HepG2 (cell line): ENCODE measurements at regions not wholly inside any gene's neighbourhood (a gene's known extent, or its start where the extent isn't known, plus 50 kb on each side); places are given as distances from the start of the nearest gene placed in this dataset.

ENCODE experiments used
- ATAC-seq: fragments of 200-7000 bp; cut with Tn5 transposase; 3 replicates; pipeline ENCODE4 v1.9.1; 2020; ENCODE audit warnings: mild to moderate bottlenecking, moderate library complexity
- BruUV-seq: library from RNA; stranded (reverse); fragments of 400-500 nt; replicated peaks from 2 replicates; lab custom pipeline; 2021; lab: Mats Ljungman, UMichigan
- CTCF ChIA-PET: fragments of 300-600 bp; formaldehyde crosslinking; extraction: SDS; loops from one replicate; lab custom pipeline; 2021; ENCODE audit warnings: low total read pairs, inconsistent platforms, low intra/inter-chr PET ratio; lab: Yijun Ruan, JAX
- POLR2A ChIA-PET: fragments of 350-600 bp; sonication (Branson Sonifier 250); formaldehyde crosslinking; loops from one replicate; lab custom pipeline; 2020; ENCODE audit warnings: antibody characterized with exemption, inconsistent platforms; lab: Yijun Ruan, JAX
- DNase-seq: peaks from one replicate; pipeline ENCODE4 v3.0.0-alpha.2; 2015; ENCODE audit warnings: low spot score
- FAIRE-seq: peaks from 3 replicates; lab custom pipeline; 2011; peaks lifted over from hg19 to GRCh38; lab: Jason Lieb, UNC
- H2AFZ ChIP-seq: one replicate; pipeline ENCODE4 v1.6.1; 2011; ENCODE audit warnings: low read length, inconsistent platforms
- H3K27ac ChIP-seq: fragments of 300-600 bp; 3 replicates; pipeline ENCODE4 v1.8.0; 2011; ENCODE audit warnings: mixed run types, mild to moderate bottlenecking, mixed read lengths, low read length, inconsistent platforms; ENCODE audit not compliant: insufficient read depth; ENCODE audit errors: extremely low read length
- H3K27me3 ChIP-seq, 2 experiments: fragments of 200-600 bp in 1 of 2; 2 replicates in 1 of 2; 3 replicates in 1 of 2; pipeline versions ENCODE4 v1.6.0 to v1.8.0; 2011; ENCODE audit warnings: low read length in 2 of 2, mild to moderate bottlenecking in 2 of 2, moderate library complexity in 2 of 2, inconsistent platforms in 1 of 2; ENCODE audit not compliant: insufficient read depth in 2 of 2, control insufficient read depth in 1 of 2
- H3K36me3 ChIP-seq, 2 experiments: fragments of 200-600 bp in 1 of 2; replicated peaks in 1 of 2; 2 replicates in 1 of 2; 3 replicates in 1 of 2; pipeline versions ENCODE4 v1.5.1 to v1.8.0; 2011; ENCODE audit warnings: low read length in 2 of 2, inconsistent platforms in 1 of 2; ENCODE audit not compliant: insufficient read depth in 2 of 2, control insufficient read depth in 1 of 2
- H3K4me1 ChIP-seq: 2 replicates; pipeline ENCODE4 v1.5.1; 2012; ENCODE audit warnings: low read length, inconsistent platforms; ENCODE audit not compliant: insufficient read depth
- H3K4me2 ChIP-seq: 2 replicates; pipeline ENCODE4 v1.6.0; 2011; ENCODE audit warnings: low read depth, low read length, inconsistent platforms
- H3K4me3 ChIP-seq, 3 experiments: fragments of 200-600 bp in 1 of 3; sonication (generic), shearing (Covaris generic) in 1 of 3; replicated peaks in 1 of 3; 2 replicates each; pipeline ENCODE4 v1.5.1; 2011 to 2016; ENCODE audit warnings: low read length in 3 of 3, inconsistent platforms in 2 of 3, low read depth in 2 of 3, mild to moderate bottlenecking in 2 of 3, control low read depth in 1 of 3, mixed read lengths in 1 of 3; ENCODE audit not compliant: insufficient read depth in 1 of 3
- H3K79me2 ChIP-seq: one replicate; pipeline ENCODE4 v1.6.1; 2011; ENCODE audit warnings: low read length, inconsistent platforms; ENCODE audit not compliant: insufficient read depth
- H3K9ac ChIP-seq: 2 replicates; pipeline ENCODE4 v1.6.0; 2011; ENCODE audit warnings: mild to moderate bottlenecking, low read depth, low read length, inconsistent platforms; ENCODE audit not compliant: insufficient read depth
- H3K9me3 ChIP-seq: 2 replicates; pipeline ENCODE4 v1.5.1; 2012; ENCODE audit warnings: mild to moderate bottlenecking, low read length
- H4K20me1 ChIP-seq: 2 replicates; pipeline ENCODE4 v1.6.0; 2011; ENCODE audit warnings: inconsistent platforms, mild to moderate bottlenecking, low read length, moderate library complexity; ENCODE audit not compliant: insufficient read depth
- IRX3 ChIP-seq: sonication (generic); formaldehyde crosslinking; IDR thresholded peaks from 2 replicates; pipeline ENCODE4 v1.8.1; 2023; ENCODE audit warnings: mild to moderate bottlenecking, low read depth, missing genetic modification reagents, borderline replicate concordance
- NR2C2 ChIP-seq: sonication (generic); formaldehyde crosslinking; IDR thresholded peaks from 2 replicates; pipeline ENCODE4 v1.4.0; 2020; ENCODE audit warnings: missing genetic modification reagents, mild to moderate bottlenecking, moderate library complexity, borderline replicate concordance
- RFX5 ChIP-seq: IDR thresholded peaks from 2 replicates; pipeline ENCODE4 v1.6.1; 2011; ENCODE audit warnings: low read depth, low read length, improper control_type of control experiment
- ZNF616 ChIP-seq: sonication (generic); formaldehyde crosslinking; IDR thresholded peaks from 2 replicates; pipeline ENCODE4 v1.5.0; 2020; ENCODE audit warnings: low read depth, mild to moderate bottlenecking, missing genetic modification reagents
- in situ Hi-C: cut with HindIII; loops from 2 replicates; pipeline ENCODE4 v1.10.0; 2017; ENCODE audit warnings: low pct_unique_long_range_greater_than_20kb; ENCODE audit not compliant: extremely low pct_ligation_motif_present
- intact Hi-C: fragments of 100-400 bp; cut with micrococcal nuclease; formaldehyde crosslinking; loops from one replicate; pipeline ENCODE4 v1.10.0; 2022; ENCODE audit not compliant: unreplicated experiment
- TF ChIP-seq, protein P1 (sequence below): sonication (generic); formaldehyde crosslinking; IDR thresholded peaks from 2 replicates; pipeline ENCODE4 v1.5.1; 2020; ENCODE audit warnings: missing genetic modification reagents, mild to moderate bottlenecking, borderline replicate concordance
- TF ChIP-seq, protein P2 (sequence below): sonication (generic); formaldehyde crosslinking; IDR thresholded peaks from 2 replicates; pipeline ENCODE4 v1.4.0; 2020; ENCODE audit warnings: missing genetic modification reagents, borderline replicate concordance
- TF ChIP-seq, protein P3 (sequence below): sonication (generic); formaldehyde crosslinking; IDR thresholded peaks from 2 replicates; pipeline ENCODE4 v1.5.0; 2020; ENCODE audit warnings: missing genetic modification reagents, mild to moderate bottlenecking, borderline replicate concordance
- TF ChIP-seq, protein P4 (sequence below): sonication (generic); formaldehyde crosslinking; conservative IDR thresholded peaks from 2 replicates; pipeline ENCODE4 v1.8.0; 2022; ENCODE audit warnings: mild to moderate bottlenecking, moderate library complexity, missing genetic modification reagents
- TF ChIP-seq, protein P5 (sequence below): sonication (generic); formaldehyde crosslinking; IDR thresholded peaks from 2 replicates; pipeline ENCODE4 v1.5.1; 2020; ENCODE audit warnings: missing genetic modification reagents, mild to moderate bottlenecking, borderline replicate concordance
- TF ChIP-seq, protein P6 (sequence below): sonication (generic); formaldehyde crosslinking; conservative IDR thresholded peaks from 2 replicates; pipeline ENCODE4 v1.4.0; 2020; ENCODE audit warnings: missing genetic modification reagents
- TF ChIP-seq, protein P7 (sequence below): sonication (generic); formaldehyde crosslinking; IDR thresholded peaks from 2 replicates; pipeline ENCODE4 v1.5.0; 2020; ENCODE audit warnings: missing genetic modification reagents

DNA sequence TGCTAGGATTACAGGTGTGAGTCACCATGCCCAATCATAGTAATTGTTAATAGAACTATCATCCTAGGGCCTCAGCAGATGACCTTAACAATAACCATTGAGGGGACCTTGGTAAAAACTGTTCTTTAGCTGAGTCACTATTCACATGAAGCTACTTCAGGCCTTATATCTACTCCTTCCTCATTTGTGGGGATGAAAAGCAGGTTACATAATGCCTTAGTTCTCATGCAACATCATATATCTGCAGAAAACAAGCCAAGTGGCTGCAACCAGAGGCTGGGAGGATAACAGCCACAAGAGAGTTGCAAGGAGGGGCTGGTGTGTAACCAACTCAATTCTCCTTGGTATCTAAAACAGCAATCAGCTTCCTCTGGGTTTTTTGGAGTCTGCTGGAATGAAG lies 445.4 kb downstream of the NBAS start:
- no peak for DNase-seq
- FAIRE-seq: no peak
- H3K4me2 ChIP-seq: no peak overlapping the region
- BruUV-seq: no TSS peak
- ATAC-seq: no peak
- H3K4me1 ChIP-seq: no peaks in the 10 kb centered on the region
- in situ Hi-C loops: no loop called here
- H3K9me3 ChIP-seq: peaks cover 34% of the 10 kb centered on the region
- no peak overlapping the region for H2AFZ ChIP-seq
- no peaks in the 10 kb centered on the region for H4K20me1 ChIP-seq
- CTCF ChIA-PET: no interaction called here
- H3K27me3 ChIP-seq: peaks cover 0 to 13% of the 10 kb centered on the region in 2 experiments; a peak in 1 of 5 replicates
- H3K79me2 ChIP-seq: no peaks in the 10 kb centered on the region
- H3K4me3 ChIP-seq: no peak overlapping the region
- intact Hi-C loops: no loop called here
- H3K9ac ChIP-seq: no peak overlapping the region
- no peaks in the 10 kb centered on the region for H3K36me3 ChIP-seq
- H3K27ac ChIP-seq: no peak overlapping the region
- POLR2A ChIA-PET: no interaction called here
- TF ChIP-seq, protein P1, sequence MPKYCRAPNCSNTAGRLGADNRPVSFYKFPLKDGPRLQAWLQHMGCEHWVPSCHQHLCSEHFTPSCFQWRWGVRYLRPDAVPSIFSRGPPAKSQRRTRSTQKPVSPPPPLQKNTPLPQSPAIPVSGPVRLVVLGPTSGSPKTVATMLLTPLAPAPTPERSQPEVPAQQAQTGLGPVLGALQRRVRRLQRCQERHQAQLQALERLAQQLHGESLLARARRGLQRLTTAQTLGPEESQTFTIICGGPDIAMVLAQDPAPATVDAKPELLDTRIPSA (CRISPR knock-in tag): no peak
- TF ChIP-seq, protein P2, sequence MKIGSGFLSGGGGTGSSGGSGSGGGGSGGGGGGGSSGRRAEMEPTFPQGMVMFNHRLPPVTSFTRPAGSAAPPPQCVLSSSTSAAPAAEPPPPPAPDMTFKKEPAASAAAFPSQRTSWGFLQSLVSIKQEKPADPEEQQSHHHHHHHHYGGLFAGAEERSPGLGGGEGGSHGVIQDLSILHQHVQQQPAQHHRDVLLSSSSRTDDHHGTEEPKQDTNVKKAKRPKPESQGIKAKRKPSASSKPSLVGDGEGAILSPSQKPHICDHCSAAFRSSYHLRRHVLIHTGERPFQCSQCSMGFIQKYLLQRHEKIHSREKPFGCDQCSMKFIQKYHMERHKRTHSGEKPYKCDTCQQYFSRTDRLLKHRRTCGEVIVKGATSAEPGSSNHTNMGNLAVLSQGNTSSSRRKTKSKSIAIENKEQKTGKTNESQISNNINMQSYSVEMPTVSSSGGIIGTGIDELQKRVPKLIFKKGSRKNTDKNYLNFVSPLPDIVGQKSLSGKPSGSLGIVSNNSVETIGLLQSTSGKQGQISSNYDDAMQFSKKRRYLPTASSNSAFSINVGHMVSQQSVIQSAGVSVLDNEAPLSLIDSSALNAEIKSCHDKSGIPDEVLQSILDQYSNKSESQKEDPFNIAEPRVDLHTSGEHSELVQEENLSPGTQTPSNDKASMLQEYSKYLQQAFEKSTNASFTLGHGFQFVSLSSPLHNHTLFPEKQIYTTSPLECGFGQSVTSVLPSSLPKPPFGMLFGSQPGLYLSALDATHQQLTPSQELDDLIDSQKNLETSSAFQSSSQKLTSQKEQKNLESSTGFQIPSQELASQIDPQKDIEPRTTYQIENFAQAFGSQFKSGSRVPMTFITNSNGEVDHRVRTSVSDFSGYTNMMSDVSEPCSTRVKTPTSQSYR: no peak
- TF ChIP-seq, protein P3, sequence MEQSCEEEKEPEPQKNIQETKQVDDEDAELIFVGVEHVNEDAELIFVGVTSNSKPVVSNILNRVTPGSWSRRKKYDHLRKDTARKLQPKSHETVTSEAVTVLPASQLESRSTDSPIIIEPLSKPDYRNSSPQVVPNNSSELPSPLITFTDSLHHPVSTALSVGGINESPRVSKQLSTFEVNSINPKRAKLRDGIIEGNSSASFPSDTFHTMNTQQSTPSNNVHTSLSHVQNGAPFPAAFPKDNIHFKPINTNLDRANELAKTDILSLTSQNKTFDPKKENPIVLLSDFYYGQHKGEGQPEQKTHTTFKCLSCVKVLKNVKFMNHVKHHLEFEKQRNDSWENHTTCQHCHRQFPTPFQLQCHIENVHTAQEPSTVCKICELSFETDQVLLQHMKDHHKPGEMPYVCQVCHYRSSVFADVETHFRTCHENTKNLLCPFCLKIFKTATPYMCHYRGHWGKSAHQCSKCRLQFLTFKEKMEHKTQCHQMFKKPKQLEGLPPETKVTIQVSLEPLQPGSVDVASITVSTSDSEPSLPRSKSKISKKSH (CRISPR knock-in tag): no peak
- TF ChIP-seq NR2C2 (CRISPR knock-in tag): no peak
- TF ChIP-seq, protein P4, sequence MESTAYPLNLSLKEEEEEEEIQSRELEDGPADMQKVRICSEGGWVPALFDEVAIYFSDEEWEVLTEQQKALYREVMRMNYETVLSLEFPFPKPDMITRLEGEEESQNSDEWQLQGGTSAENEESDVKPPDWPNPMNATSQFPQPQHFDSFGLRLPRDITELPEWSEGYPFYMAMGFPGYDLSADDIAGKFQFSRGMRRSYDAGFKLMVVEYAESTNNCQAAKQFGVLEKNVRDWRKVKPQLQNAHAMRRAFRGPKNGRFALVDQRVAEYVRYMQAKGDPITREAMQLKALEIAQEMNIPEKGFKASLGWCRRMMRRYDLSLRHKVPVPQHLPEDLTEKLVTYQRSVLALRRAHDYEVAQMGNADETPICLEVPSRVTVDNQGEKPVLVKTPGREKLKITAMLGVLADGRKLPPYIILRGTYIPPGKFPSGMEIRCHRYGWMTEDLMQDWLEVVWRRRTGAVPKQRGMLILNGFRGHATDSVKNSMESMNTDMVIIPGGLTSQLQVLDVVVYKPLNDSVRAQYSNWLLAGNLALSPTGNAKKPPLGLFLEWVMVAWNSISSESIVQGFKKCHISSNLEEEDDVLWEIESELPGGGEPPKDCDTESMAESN (CRISPR knock-in tag): no peak
- TF ChIP-seq, protein P5, sequence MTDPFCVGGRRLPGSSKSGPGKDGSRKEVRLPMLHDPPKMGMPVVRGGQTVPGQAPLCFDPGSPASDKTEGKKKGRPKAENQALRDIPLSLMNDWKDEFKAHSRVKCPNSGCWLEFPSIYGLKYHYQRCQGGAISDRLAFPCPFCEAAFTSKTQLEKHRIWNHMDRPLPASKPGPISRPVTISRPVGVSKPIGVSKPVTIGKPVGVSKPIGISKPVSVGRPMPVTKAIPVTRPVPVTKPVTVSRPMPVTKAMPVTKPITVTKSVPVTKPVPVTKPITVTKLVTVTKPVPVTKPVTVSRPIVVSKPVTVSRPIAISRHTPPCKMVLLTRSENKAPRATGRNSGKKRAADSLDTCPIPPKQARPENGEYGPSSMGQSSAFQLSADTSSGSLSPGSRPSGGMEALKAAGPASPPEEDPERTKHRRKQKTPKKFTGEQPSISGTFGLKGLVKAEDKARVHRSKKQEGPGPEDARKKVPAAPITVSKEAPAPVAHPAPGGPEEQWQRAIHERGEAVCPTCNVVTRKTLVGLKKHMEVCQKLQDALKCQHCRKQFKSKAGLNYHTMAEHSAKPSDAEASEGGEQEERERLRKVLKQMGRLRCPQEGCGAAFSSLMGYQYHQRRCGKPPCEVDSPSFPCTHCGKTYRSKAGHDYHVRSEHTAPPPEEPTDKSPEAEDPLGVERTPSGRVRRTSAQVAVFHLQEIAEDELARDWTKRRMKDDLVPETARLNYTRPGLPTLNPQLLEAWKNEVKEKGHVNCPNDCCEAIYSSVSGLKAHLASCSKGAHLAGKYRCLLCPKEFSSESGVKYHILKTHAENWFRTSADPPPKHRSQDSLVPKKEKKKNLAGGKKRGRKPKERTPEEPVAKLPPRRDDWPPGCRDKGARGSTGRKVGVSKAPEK (CRISPR knock-in tag): no peak
- TF ChIP-seq RFX5: no peak
- TF ChIP-seq, protein P6, sequence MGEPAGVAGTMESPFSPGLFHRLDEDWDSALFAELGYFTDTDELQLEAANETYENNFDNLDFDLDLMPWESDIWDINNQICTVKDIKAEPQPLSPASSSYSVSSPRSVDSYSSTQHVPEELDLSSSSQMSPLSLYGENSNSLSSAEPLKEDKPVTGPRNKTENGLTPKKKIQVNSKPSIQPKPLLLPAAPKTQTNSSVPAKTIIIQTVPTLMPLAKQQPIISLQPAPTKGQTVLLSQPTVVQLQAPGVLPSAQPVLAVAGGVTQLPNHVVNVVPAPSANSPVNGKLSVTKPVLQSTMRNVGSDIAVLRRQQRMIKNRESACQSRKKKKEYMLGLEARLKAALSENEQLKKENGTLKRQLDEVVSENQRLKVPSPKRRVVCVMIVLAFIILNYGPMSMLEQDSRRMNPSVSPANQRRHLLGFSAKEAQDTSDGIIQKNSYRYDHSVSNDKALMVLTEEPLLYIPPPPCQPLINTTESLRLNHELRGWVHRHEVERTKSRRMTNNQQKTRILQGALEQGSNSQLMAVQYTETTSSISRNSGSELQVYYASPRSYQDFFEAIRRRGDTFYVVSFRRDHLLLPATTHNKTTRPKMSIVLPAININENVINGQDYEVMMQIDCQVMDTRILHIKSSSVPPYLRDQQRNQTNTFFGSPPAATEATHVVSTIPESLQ (CRISPR knock-in tag): no peak
- TF ChIP-seq ZNF616 (CRISPR knock-in tag): no peak
- no peak for TF ChIP-seq IRX3 (CRISPR knock-in tag)
- TF ChIP-seq, protein P7, sequence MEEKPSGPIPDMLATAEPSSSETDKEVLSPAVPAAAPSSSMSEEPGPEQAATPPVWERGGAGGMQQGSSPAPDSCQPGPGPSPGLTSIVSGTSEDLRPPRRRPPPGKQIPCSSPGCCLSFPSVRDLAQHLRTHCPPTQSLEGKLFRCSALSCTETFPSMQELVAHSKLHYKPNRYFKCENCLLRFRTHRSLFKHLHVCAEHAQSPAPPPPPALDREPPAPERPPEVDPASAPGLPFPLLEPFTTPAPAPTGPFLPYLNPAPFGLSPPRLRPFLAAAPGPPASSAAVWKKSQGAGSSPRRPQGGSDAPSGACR (CRISPR knock-in tag): no peak
